Ascending aorta (tissue), 2 donors: ENCODE measurements at regions not wholly inside any gene's neighbourhood (a gene's known extent, or its start where the extent isn't known, plus 50 kb on each side); places are given as distances from the start of the nearest gene placed in this dataset.

ENCODE experiments used
- DNase-seq, 2 donors: peaks; one replicate each; pipeline ENCODE4 v3.0.0-alpha.2; 2019; ENCODE audit warnings: low spot score in 2 of 2
- H3K27ac ChIP-seq, 2 donors: fragments of 200-600 bp; sonication (generic); one replicate each; pipeline ENCODE4 v1.5.1; 2016 to 2017; ENCODE audit warnings: mild to moderate bottlenecking in 1 of 2
- H3K27me3 ChIP-seq: fragments of 200-600 bp; sonication (generic); one replicate; pipeline ENCODE4 v1.5.1; 2017
- H3K36me3 ChIP-seq, 2 donors: fragments of 200-600 bp; sonication (generic); one replicate each; pipeline ENCODE4 v1.5.1; 2016
- H3K4me1 ChIP-seq, 2 donors: fragments of 200-600 bp; sonication (generic); one replicate each; pipeline ENCODE4 v1.5.1; 2016 to 2017; ENCODE audit warnings: mild to moderate bottlenecking in 1 of 2
- H3K4me3 ChIP-seq, 2 donors: fragments of 200-600 bp; sonication (generic); one replicate each; pipeline ENCODE4 v1.5.1; 2016 to 2017; ENCODE audit warnings: mild to moderate bottlenecking in 1 of 2
- H3K9me3 ChIP-seq, 2 donors: fragments of 200-600 bp; sonication (generic); one replicate each; pipeline ENCODE4 v1.5.1; 2016
- CTCF ChIP-seq, 3 experiments: fragments of 200-600 bp in 2 of 3; fragments of 450-650 bp in 1 of 3; sonication (generic) in 2 of 3; IDR thresholded peaks; one replicate each; pipeline ENCODE4 v1.5.1; 2016 to 2019; ENCODE audit warnings: antibody characterized with exemption in 3 of 3, mild to moderate bottlenecking in 1 of 3, moderate library complexity in 1 of 3
- intact Hi-C: fragments of 100-400 bp; cut with DNase I; formaldehyde crosslinking; loops from one replicate; pipeline ENCODE4 v1.15.1; 2023

GRCh38 chr10:10307551-10307950 is 710.1 kb upstream of the CELF2 start:
- intact Hi-C loops = no loop called here
- no peaks in the 10 kb centered on the region for H3K27me3 ChIP-seq

GRCh38 chr10:10310498-10310897 is 707.2 kb upstream of the CELF2 start:
- Histone ChIP-seq H3K4me1 (no peaks in the 10 kb centered on the region), H3K9me3 (no peaks in the 10 kb centered on the region), H3K4me3 (no peak overlapping the region), H3K27ac (no peak overlapping the region), H3K27me3 (no peaks in the 10 kb centered on the region), H3K36me3 (no peaks in the 10 kb centered on the region)
- no peak for TF ChIP-seq CTCF (IDR thresholded peaks at IDR 0.05)
- intact Hi-C loops = no loop called here
- no peak for DNase-seq

More at GRCh38 chr10:10307551-10307950, 710.1 kb upstream of the CELF2 start:
- Histone ChIP-seq H3K36me3 (no peaks in the 10 kb centered on the region), H3K4me1 (no peaks in the 10 kb centered on the region), H3K9me3 (no peaks in the 10 kb centered on the region), H3K27ac (no peak overlapping the region), H3K4me3 (no peak overlapping the region)
- no peak for TF ChIP-seq CTCF (IDR thresholded peaks at IDR 0.05)
- DNase-seq = no peak

DNA sequence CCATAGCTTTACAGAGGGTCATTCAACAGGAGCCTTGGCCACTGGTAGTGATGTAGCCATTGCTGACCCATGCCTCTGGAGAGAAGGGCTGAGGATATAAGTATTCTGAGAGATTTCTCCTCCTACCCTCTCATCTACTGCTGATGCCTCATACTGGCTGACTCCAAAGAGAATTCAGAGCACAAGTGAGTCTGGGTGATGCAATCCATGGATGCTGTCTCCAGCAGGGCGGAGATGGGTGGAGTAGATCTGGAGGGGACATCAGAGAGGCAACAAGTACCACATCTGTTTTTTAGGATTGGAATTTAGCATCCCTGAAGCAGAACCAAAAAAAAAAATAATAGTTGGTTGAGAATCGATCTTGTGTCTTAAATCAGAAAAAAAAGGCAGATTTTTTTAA is 705.7 kb upstream of the CELF2 start:
- Histone ChIP-seq H3K9me3 (no peaks in the 10 kb centered on the region), H3K4me1 (no peaks in the 10 kb centered on the region), H3K27me3 (no peaks in the 10 kb centered on the region), H3K4me3 (no peak overlapping the region), H3K36me3 (no peaks in the 10 kb centered on the region), H3K27ac (no peak overlapping the region)
- DNase-seq = no peak
- no peak for TF ChIP-seq CTCF (IDR thresholded peaks at IDR 0.05)
- intact Hi-C loops = no loop called here

DNA sequence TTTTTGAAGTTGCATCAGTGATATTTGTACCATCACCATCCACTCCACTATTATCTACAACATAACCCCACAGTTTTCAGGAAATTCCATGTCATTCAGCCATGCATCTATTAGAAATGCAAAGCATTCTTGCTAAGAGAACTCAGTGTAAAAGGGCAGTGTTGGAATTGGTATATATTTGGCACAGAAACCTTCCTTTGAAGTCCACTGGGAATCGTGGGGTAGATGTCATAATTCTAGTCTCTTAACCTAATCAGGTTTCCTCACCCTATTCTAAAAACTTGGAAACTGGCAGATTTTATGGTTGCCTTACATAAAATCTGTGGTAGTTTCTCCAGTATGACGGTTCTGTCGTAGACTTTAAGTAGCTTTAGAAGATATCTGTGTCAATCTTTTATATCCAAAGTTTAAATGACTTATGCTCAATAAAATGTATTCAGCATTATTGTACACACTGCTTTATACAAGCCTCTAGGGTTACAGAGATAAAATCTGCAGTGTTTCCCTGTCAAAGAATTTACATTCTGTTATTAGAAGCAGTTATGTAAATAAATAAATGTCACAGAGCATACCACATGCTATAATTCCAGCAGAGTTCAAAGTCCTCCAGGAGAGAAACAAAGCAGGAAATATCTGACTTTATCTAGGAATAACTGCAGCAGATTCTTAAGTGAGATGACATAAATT is 704.4 kb upstream of the CELF2 start:
- no peak overlapping the region for H3K27ac ChIP-seq
- intact Hi-C loops = no loop called here
- no peaks in the 10 kb centered on the region for H3K9me3 ChIP-seq
- no peaks in the 10 kb centered on the region for H3K36me3 ChIP-seq
- H3K27me3 ChIP-seq = no peaks in the 10 kb centered on the region
- H3K4me1 ChIP-seq = peaks cover 0 to under 1% of the 10 kb centered on the region in 2 donors
- no peak for DNase-seq
- no peak for TF ChIP-seq CTCF (IDR thresholded peaks at IDR 0.05)
- H3K4me3 ChIP-seq = no peak overlapping the region

DNA sequence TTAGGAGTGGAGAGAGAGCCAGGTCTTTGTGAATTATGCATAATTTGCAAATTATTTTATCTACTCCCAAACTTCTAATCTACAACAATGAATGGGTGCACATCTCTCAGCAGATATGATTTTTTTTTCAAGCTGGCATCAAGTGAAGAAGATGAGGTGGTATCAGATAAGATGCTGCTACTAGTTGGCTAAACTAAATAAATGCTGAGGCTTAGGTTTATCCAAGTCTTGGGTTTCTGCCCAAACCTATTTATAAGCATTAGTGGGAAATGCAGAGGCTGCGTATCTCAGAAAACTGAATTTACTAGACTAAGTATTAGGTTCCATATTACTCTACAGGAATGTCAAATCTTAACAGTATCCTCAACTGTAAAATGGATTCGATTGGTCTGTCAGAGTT is 703.0 kb upstream of the CELF2 start:
- no peak for TF ChIP-seq CTCF (IDR thresholded peaks at IDR 0.05)
- Histone ChIP-seq H3K27me3 (no peaks in the 10 kb centered on the region), H3K9me3 (no peaks in the 10 kb centered on the region), H3K4me1 (peaks cover 0 to 2% of the 10 kb centered on the region in 2 donors), H3K27ac (no peak overlapping the region), H3K36me3 (no peaks in the 10 kb centered on the region), H3K4me3 (no peak overlapping the region)
- DNase-seq = no peak
- intact Hi-C loops = no loop called here

GRCh38 chr10:10315989-10316388 is 701.7 kb upstream of the CELF2 start:
- no peak overlapping the region for H3K27ac ChIP-seq
- H3K27me3 ChIP-seq = no peaks in the 10 kb centered on the region
- TF ChIP-seq CTCF (IDR thresholded peaks at IDR 0.05) = no peak
- intact Hi-C loops = no loop called here
- H3K4me3 ChIP-seq = no peak overlapping the region
- H3K9me3 ChIP-seq = no peaks in the 10 kb centered on the region
- no peak for DNase-seq
- no peaks in the 10 kb centered on the region for H3K36me3 ChIP-seq
- peaks cover 0 to 2% of the 10 kb centered on the region in 2 donors for H3K4me1 ChIP-seq
